Activated CD8-positive, alpha-beta T cell treated with anti-CD3 and anti-CD28 coated beads, Interleukin-2, amount 10 ng/mL, durations not matched to agents 7 days and 5 days (primary cell): ENCODE measurements at regions not wholly inside any gene's neighbourhood (a gene's known extent, or its start where the extent isn't known, plus 50 kb on each side); places are given as distances from the start of the nearest gene placed in this dataset.

Source experiments
- ATAC-seq: fragments of 150-1000 bp; cut with Tn5 transposase; one replicate; pipeline ENCODE4 v1.10.0; 2021; ENCODE audit warnings: moderate library complexity
- CTCF ChIA-PET: fragments of 350-600 bp; sonication (Branson Sonifier 250); formaldehyde crosslinking; loops from one replicate; lab custom pipeline; 2021; ENCODE audit warnings: antibody characterized with exemption; lab: Charles Lee
- POLR2A ChIA-PET: fragments of 350-600 bp; sonication (Branson Sonifier 250); formaldehyde crosslinking; loops from one replicate; lab custom pipeline; 2021; ENCODE audit warnings: antibody characterized with exemption; lab: Charles Lee
- DNase-seq: peaks from one replicate; pipeline ENCODE4 v3.0.0-alpha.2; 2020
- H3K27ac Mint-ChIP-seq: one replicate; pipeline ENCODE4 v1.8.0; 2021; ENCODE audit warnings: mild to moderate bottlenecking, mixed read lengths
- H3K27me3 Mint-ChIP-seq: one replicate; pipeline ENCODE4 v1.8.0; 2021; ENCODE audit warnings: low read depth, mixed read lengths
- H3K36me3 Mint-ChIP-seq: one replicate; pipeline ENCODE4 v1.8.0; 2021; ENCODE audit warnings: low read depth, mixed read lengths
- H3K4me1 Mint-ChIP-seq: one replicate; pipeline ENCODE4 v1.8.0; 2021; ENCODE audit warnings: low read depth, mixed read lengths
- H3K4me3 Mint-ChIP-seq: one replicate; pipeline ENCODE4 v1.8.0; 2021; ENCODE audit warnings: mild to moderate bottlenecking, mixed read lengths
- H3K9me3 Mint-ChIP-seq: one replicate; pipeline ENCODE4 v1.8.0; 2022; ENCODE audit warnings: mixed read lengths; ENCODE audit not compliant: insufficient read depth

DNA sequence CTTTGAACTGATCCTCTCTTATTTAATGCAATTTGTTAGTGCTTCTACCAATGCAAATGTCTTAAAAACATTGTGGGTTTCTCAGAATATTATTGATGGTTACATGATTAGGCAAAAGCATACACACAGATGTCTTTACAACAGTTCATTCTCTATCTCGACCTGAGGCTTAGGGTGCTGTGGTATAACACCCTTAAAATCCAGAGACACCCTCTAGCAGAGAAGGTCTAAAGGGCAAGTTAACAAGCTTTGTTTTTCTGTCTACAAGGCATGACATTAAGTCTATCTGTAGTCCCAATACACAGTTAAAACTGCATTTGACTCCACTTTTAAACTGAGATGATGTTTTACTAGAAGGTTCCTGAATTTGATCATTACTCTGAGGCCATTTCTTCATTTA is 518.7 kb upstream of the MEF2C start:
- ChIA-PET CTCF (no interaction called here), POLR2A (interaction anchor here (0.7 kb wide), 1 partner anchor 22 kb away, joined by 3 read pairs; no protein-coding TSS in a partner anchor)
- H3K4me1 Mint-ChIP-seq: peaks cover 3% of the 10 kb centered on the region
- no peak overlapping the region for H3K27ac Mint-ChIP-seq
- no peak for DNase-seq
- no peaks in the 10 kb centered on the region for H3K9me3 Mint-ChIP-seq
- H3K27me3 Mint-ChIP-seq: no peaks in the 10 kb centered on the region
- no peak overlapping the region for H3K4me3 Mint-ChIP-seq
- H3K36me3 Mint-ChIP-seq: no peaks in the 10 kb centered on the region
- ATAC-seq: no peak

DNA sequence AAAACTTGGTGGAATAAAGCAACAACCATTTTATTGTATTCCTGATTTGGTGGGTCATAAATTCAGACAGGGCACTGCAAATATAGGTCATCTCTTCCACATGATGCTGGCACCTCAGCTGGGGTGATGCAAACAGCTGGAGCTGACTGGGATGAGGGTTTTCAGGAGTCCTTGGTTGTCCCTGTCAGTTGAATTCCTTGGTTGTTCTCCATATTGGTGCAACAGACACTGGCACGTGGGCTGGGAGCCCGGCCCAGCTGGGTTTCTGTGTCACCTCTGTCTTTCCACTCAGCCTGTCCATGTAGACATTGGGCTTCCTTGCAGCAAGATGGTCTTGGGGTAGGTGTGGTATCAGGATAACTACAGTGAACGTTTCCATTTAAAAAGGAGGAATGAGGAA is 518.0 kb upstream of the MEF2C start:
- ATAC-seq: no peak
- DNase-seq: no peak
- H3K36me3 Mint-ChIP-seq: no peaks in the 10 kb centered on the region
- ChIA-PET CTCF (no interaction called here), POLR2A (no interaction called here)
- no peaks in the 10 kb centered on the region for H3K9me3 Mint-ChIP-seq
- H3K4me1 Mint-ChIP-seq: peaks cover 5% of the 10 kb centered on the region
- no peaks in the 10 kb centered on the region for H3K27me3 Mint-ChIP-seq
- no peak overlapping the region for H3K4me3 Mint-ChIP-seq
- no peak overlapping the region for H3K27ac Mint-ChIP-seq

DNA sequence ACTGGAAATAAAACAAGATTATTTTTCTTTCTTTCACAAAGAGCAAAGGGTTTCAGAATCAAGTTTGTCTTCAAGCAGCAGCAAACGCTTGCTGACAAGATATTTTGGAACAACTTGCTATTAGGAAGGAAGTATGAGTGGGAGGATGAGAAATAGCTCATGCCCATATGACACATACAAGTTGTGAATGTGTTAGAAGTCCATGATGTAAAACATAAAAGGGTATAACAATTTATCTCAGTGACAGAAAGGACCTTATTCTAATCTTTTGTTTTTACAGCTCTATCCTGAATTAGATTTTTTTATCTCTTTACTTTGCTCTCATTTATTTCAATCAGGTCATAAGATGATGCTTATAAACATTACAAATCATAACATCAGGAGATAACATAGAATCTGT is 516.6 kb upstream of the MEF2C start:
- DNase-seq (no peak), ATAC-seq (no peak)
- ChIA-PET CTCF (no interaction called here), POLR2A (no interaction called here)
- Mint-ChIP-seq H3K27ac (no peak overlapping the region), H3K36me3 (no peaks in the 10 kb centered on the region), H3K4me3 (no peak overlapping the region), H3K4me1 (peaks cover 5% of the 10 kb centered on the region), H3K9me3 (no peaks in the 10 kb centered on the region), H3K27me3 (no peaks in the 10 kb centered on the region)

DNA sequence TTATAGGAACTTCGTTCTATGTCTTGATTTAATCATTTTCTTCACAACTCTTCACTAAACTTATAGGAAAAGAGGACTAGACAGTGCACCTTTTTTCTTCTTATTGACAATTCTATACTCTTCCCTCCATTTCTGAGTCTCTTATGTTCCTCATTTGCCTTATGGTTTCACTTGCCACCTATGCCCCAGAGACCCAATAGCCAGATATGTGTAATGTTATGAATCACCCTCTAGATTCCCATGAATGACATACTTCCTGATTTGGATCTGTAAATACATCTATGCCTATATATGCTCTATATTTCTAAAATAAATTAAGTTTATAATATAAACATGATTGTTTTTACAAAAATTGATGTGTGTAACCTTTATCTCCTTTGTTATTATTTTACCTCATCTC is 514.1 kb upstream of the MEF2C start:
- no peak for ATAC-seq
- H3K4me1 Mint-ChIP-seq: peaks cover 5% of the 10 kb centered on the region
- H3K9me3 Mint-ChIP-seq: no peaks in the 10 kb centered on the region
- ChIA-PET CTCF (no interaction called here), POLR2A (no interaction called here)
- no peak overlapping the region for H3K4me3 Mint-ChIP-seq
- H3K27ac Mint-ChIP-seq: no peak overlapping the region
- no peaks in the 10 kb centered on the region for H3K27me3 Mint-ChIP-seq
- DNase-seq: no peak
- H3K36me3 Mint-ChIP-seq: no peaks in the 10 kb centered on the region

DNA sequence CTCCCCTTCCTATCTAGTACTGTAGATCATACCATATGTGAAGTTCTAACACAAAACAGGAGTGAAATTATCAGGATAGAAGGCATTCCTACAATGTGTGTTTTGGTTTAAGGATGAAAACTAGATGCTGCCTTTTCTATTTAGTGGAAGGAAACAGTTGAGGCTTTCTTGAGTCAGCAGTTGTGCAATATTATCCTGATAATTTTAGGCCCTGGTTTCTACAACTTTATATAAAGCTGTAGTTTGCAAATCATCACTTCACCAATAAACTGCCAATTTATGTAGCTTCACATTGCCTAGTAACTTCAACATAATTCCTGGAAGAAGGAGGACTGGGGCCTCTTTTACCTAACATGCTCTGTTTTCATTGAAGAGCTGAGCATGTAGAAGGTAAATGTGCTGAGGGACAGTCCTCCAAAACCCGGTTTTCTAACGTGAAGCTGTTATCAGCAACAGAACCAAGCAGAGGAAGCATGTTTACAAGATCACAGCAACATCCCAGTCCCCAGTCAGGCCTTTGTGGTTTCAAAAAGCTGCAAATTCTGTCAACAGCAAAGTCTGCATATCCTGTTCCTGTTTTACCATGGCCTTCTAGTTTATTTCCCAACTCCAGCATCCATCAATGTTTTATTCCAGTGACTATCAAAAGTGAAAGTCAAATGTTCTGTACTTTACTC is 513.4 kb upstream of the MEF2C start:
- Mint-ChIP-seq H3K36me3 (no peaks in the 10 kb centered on the region), H3K27ac (no peak overlapping the region), H3K4me3 (no peak overlapping the region), H3K9me3 (no peaks in the 10 kb centered on the region), H3K4me1 (peaks cover 5% of the 10 kb centered on the region), H3K27me3 (no peaks in the 10 kb centered on the region)
- no peak for ATAC-seq
- no peak for DNase-seq
- ChIA-PET POLR2A (no interaction called here), CTCF (no interaction called here)

DNA sequence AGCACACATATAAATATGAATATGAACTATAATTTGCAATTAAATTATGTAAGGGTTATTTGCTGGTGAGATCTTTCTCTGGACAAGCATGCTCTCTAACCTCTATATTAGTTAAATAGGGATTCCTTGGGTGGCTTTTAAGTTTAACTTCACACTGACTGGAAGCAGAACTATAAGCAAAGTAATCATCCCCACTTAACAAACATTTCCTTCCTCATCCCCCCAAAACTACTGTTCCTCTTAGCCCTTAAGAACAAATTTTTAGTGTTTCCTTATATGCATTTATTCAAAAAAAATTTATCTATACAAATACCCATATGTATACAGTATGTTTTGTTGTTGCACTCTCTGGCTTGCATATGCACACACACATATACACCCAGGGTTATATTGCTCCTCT is 512.1 kb upstream of the MEF2C start:
- peaks cover 5% of the 10 kb centered on the region for H3K4me1 Mint-ChIP-seq
- no peak overlapping the region for H3K27ac Mint-ChIP-seq
- ChIA-PET CTCF (no interaction called here), POLR2A (no interaction called here)
- no peaks in the 10 kb centered on the region for H3K27me3 Mint-ChIP-seq
- no peaks in the 10 kb centered on the region for H3K9me3 Mint-ChIP-seq
- ATAC-seq (no peak), DNase-seq (no peak)
- H3K36me3 Mint-ChIP-seq: no peaks in the 10 kb centered on the region
- no peak overlapping the region for H3K4me3 Mint-ChIP-seq

DNA sequence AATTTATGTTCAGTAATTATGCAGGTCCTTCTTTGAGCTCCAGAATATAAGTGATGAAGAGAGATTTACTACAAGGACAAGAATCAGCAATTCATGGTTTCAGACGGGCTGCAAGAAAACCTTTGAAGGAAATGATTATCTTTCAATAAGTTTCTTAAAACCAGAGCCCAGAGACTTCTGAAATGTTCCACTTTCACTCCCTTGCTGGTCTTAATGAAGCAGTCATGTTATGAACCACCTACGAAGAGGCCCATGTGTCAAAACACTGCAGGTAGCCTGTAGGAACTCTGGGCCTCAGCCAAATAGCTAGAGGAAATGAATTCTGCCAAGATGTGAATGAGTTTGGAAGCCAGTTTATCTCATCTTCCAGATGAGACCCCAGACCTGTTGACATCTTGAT is 505.9 kb upstream of the MEF2C start:
- Mint-ChIP-seq H3K36me3 (no peaks in the 10 kb centered on the region), H3K4me1 (no peaks in the 10 kb centered on the region), H3K27ac (no peak overlapping the region), H3K9me3 (no peaks in the 10 kb centered on the region), H3K4me3 (no peak overlapping the region), H3K27me3 (no peaks in the 10 kb centered on the region)
- no peak for ATAC-seq
- POLR2A ChIA-PET: no interaction called here
- no peak for DNase-seq
- CTCF ChIA-PET: interaction anchor here (1.1 kb wide), 1 partner anchor 35 kb away, joined by 3 read pairs; no protein-coding TSS in a partner anchor

DNA sequence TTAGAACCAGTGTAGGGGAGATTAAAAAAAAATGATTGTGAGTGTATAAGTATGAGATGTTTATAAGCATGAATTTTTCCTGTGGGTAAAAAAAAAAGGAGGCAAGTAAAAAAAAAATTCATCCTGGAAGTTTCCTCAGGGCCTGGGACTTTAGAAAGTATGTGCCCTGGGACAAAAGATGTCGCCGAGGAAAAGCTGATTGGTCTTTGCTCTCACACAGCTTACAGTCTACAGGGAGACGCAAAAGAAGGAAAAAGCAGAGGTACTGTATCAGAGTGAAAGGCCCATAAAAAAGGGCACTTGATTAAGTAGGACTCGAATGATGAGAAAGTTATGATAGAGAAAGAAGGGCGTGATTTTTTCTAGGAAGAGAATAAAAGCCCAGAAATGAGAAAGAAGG is 501.4 kb upstream of the MEF2C start:
- ChIA-PET CTCF (no interaction called here), POLR2A (no interaction called here)
- H3K4me3 Mint-ChIP-seq: no peak overlapping the region
- no peak overlapping the region for H3K27ac Mint-ChIP-seq
- no peak for ATAC-seq
- no peak for DNase-seq
- H3K36me3 Mint-ChIP-seq: no peaks in the 10 kb centered on the region
- H3K4me1 Mint-ChIP-seq: no peaks in the 10 kb centered on the region
- H3K27me3 Mint-ChIP-seq: no peaks in the 10 kb centered on the region
- H3K9me3 Mint-ChIP-seq: no peaks in the 10 kb centered on the region

DNA sequence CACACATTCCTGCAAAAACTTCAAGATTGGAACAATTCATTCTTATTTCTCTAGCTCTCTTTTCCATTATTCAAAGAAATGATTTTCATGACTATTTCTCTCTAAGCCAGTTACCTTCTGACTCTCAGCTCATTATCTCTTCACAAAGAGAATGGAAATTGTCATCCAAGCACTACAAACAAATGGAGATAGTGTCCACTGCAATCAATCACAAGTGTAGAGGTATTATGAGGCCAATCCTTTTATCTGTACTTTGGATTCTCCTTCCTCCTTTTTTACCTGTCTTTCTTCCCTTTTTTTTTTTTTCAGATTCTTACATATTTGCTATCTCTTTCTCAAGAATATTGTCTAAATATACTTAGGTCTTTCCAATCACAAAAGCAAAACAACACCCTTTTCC is 497.7 kb upstream of the MEF2C start:
- H3K27ac Mint-ChIP-seq: no peak overlapping the region
- no peaks in the 10 kb centered on the region for H3K9me3 Mint-ChIP-seq
- no peak overlapping the region for H3K4me3 Mint-ChIP-seq
- H3K36me3 Mint-ChIP-seq: no peaks in the 10 kb centered on the region
- ChIA-PET CTCF (no interaction called here), POLR2A (no interaction called here)
- ATAC-seq: no peak
- DNase-seq: no peak
- H3K4me1 Mint-ChIP-seq: no peaks in the 10 kb centered on the region
- no peaks in the 10 kb centered on the region for H3K27me3 Mint-ChIP-seq

DNA sequence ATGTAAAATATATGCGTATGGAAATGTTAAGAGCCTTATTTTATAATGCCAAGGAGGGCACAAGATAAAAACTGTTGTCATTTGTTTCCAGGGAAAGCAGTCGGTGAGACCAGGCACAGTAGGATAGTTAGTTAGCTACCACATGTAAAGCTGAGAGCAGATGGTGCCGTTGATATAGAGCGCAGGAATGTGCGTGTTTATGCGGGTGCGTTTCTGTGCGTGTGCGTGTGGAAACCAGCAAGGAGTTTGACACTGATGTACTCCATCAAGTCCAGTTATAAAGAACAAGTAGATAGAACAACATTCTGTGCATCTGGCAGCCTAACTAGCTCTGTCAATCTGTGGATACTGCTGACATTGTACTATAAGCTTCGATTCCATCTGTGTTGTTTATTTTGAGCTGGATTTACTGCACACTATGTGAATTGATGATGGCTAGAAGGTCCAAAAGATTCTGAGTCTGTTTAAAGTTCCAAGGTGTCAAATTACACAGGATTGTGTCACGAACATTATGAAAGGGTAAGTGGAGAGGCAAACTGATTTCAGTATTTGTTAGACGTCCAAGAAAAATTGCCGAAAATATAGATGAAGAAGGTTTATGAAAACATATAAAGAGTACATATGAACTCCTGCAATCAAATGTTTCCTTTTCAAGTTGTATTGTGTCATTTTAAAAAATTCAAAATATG is 494.9 kb upstream of the MEF2C start:
- no peak overlapping the region for H3K27ac Mint-ChIP-seq
- no peaks in the 10 kb centered on the region for H3K27me3 Mint-ChIP-seq
- no peak for DNase-seq
- no peaks in the 10 kb centered on the region for H3K4me1 Mint-ChIP-seq
- ChIA-PET POLR2A (no interaction called here), CTCF (no interaction called here)
- no peak for ATAC-seq
- H3K4me3 Mint-ChIP-seq: no peak overlapping the region
- H3K9me3 Mint-ChIP-seq: no peaks in the 10 kb centered on the region
- no peaks in the 10 kb centered on the region for H3K36me3 Mint-ChIP-seq

DNA sequence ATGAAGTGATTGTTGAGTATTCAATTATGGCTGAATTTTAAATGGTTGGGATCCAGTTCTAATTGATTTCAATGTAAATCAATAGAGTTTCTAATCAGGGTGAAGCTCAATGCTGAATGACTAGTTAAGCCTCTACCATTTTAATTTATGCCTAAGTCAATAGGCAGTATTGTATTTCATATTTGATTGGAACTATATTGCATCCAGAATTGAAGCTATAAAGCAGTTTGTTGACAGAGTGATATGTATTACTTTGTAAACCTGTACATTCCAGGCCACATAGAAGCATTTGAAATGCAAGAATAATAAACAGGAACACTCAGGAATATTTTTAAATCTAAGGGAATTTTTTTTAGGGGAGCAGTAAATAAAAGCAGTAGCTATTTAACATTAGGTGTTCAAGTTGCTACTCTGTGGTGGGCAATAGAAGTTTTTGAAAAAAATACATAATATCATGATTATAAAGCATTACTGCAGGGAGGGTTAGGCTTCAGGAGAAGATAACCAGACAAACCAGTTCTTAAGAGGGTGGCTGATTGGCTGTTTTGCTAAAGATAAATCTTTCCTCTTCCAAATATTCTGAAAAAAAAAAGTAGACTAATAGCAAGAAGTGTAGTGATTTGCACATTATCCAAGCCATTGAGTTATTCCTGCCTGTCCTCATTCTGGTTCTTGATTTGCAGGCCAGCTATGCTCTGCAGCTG is 492.0 kb upstream of the MEF2C start:
- H3K4me3 Mint-ChIP-seq: no peak overlapping the region
- H3K4me1 Mint-ChIP-seq: no peaks in the 10 kb centered on the region
- ChIA-PET CTCF (no interaction called here), POLR2A (no interaction called here)
- H3K9me3 Mint-ChIP-seq: no peaks in the 10 kb centered on the region
- no peak overlapping the region for H3K27ac Mint-ChIP-seq
- H3K36me3 Mint-ChIP-seq: no peaks in the 10 kb centered on the region
- no peak for ATAC-seq
- H3K27me3 Mint-ChIP-seq: no peaks in the 10 kb centered on the region
- DNase-seq: no peak

DNA sequence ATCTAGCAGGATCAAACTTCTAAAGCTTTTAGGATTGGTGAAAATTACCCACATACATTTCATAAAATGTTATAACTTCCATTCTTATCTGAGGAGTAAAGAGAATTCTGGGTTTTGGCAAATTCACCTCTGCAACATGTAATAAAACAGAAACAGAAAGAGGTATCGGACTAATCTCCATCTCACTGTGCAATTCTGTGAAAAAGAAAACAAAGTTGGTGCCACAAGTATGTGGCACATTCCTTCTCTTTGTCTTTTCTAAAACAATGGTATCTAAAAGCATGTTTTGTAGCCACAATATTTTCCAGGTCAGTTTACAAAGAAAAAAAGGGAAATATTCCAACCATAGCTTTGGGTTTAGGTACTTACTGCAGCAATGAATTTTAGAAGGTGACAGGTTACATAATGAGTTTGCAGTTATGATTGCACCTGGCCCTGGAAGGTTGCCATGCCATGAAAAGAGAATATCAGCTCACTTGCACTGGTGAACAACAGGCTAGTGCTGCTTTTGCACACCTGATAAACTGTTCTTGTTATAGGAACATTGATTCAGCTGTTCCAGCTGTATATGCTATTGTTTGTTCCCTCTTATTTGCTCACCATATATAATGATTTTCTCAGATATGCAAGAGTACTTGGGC is 491.3 kb upstream of the MEF2C start:
- no peaks in the 10 kb centered on the region for H3K36me3 Mint-ChIP-seq
- ATAC-seq: no peak

More for the DNA sequence above, 491.3 kb upstream of the MEF2C start:
- Mint-ChIP-seq H3K27ac (no peak overlapping the region), H3K4me1 (no peaks in the 10 kb centered on the region), H3K27me3 (no peaks in the 10 kb centered on the region), H3K9me3 (no peaks in the 10 kb centered on the region), H3K4me3 (no peak overlapping the region)
- ChIA-PET CTCF (no interaction called here), POLR2A (no interaction called here)
- no peak for DNase-seq
